GM18951 (cell line): ENCODE measurements at regions not wholly inside any gene's neighbourhood (a gene's known extent, or its start where the extent isn't known, plus 50 kb on each side); places are given as distances from the start of the nearest gene placed in this dataset.
"Not testable (repeated sequence)": the region's sequence is repeated elsewhere in the genome, so short reads cannot be mapped to it uniquely, and the experiment has no call there.

Source experiments
- POLR2A ChIP-seq: IDR thresholded peaks from 4 replicates; pipeline ENCODE4 v1.6.1; 2011; ENCODE audit warnings: mild to moderate bottlenecking; ENCODE audit not compliant: insufficient read length, insufficient read depth; ENCODE audit errors: extremely low read depth
- in situ Hi-C: fragments of 300-500 bp; cut with MboI; formaldehyde crosslinking; loops from one replicate; pipeline ENCODE4 v1.12.0; 2022; ENCODE audit warnings: low sequenced_read_pairs, mixed read lengths, inconsistent platforms; ENCODE audit not compliant: unreplicated experiment

DNA sequence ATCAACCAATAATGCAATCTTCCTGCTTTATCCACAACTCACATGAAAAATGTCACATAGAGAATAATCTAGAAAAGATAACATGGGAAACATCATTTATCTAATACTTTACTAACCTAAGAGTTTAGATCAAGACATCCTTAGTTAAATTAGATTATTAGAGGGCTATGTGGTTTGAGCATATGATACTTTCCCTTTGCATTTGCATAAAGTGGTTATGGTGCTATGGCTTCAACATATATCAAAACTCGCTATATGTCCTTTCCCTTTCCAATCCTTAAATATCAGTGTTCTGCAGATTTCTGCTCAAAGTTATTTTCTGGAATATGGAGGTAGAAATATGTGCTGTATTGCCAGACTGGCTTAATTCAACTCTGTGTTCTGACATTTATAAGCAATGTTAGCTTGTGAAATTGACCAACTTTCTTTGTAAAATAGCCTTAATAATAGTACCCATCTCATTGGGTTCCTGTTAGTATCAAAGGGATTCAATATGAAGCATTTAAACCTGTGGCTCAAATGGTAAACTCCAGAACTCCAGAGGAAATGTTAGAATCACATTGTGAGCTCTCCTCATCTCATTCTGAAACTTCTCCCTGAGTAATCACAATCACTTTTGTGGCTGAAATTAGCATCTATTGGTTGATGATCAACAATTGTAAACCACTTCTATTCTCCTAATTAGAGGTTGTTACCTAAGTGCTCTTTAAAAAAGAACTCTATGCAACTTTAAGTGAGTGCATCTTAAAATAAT, 1089.9 kb upstream of the SLC39A10 start:
- in situ Hi-C loops: loop anchor here (25.0 kb wide), 1 partner anchor 745 kb away; no protein-coding TSS in a partner anchor
- no peak for TF ChIP-seq POLR2A

GRCh38 chr2:194564422-194564821, 1092.6 kb upstream of the SLC39A10 start:
- in situ Hi-C loops: loop anchor here (25.0 kb wide), 1 partner anchor 748 kb away; no protein-coding TSS in a partner anchor
- TF ChIP-seq POLR2A: no peak

GRCh38 chr2:194562329-194562728, 1094.7 kb upstream of the SLC39A10 start:
- in situ Hi-C loops: loop anchor here (25.0 kb wide), 1 partner anchor 750 kb away; no protein-coding TSS in a partner anchor
- no peak for TF ChIP-seq POLR2A

DNA sequence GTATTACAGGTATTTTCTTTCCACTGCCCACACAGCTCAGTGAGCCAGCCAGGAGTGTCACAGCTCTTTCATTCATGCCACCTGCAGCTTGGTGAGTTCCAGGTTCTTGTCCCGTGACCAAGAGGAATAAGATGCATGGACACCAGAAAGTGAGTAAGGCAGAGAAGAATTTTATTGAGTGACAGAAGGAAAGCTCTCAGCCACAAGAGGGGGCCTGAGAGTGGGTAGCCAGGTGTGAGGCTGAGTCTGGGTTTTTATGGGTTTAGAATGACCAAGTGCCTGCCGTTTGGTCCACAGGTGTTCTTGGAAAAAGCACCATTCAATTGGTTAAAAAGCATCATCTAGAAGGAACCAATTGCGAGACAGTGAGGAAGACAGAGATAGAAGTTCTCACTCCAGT, 1097.1 kb upstream of the SLC39A10 start:
- TF ChIP-seq POLR2A: no peak
- in situ Hi-C loops: loop anchor here (25.0 kb wide), 1 partner anchor 752 kb away; no protein-coding TSS in a partner anchor

DNA sequence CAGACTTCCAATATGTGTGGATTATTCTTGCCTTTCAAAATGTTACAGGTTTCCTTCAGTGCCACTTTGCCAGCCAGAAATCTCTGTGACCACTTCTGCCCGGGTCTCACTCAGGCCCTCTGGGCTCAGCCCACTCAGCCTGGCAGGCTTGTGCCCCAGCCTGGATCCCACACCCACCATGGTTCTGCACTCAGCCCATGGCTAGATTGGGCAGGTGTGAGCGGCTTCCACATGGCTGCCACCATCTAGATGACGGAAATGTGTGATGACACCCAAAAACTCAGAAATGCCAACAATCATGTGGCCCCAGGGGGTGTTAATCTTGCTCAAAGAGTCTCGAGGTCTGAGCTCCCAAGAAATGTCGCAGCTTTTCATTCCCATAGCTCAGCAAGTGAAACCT, 1097.5 kb upstream of the SLC39A10 start:
- in situ Hi-C loops: loop anchor here (25.0 kb wide), 1 partner anchor 753 kb away; no protein-coding TSS in a partner anchor
- TF ChIP-seq POLR2A: no peak

- in situ Hi-C loops: loop anchor here (25.0 kb wide), 1 partner anchor 754 kb away; no protein-coding TSS in a partner anchor
- TF ChIP-seq POLR2A: no peak
These were observed 1099.0 kb upstream of the SLC39A10 start for GRCh38 chr2:194557993-194558392.

- no peak for TF ChIP-seq POLR2A
- in situ Hi-C loops: loop anchor here (25.0 kb wide), 1 partner anchor 756 kb away; no protein-coding TSS in a partner anchor
These were observed 1100.4 kb upstream of the SLC39A10 start for GRCh38 chr2:194556629-194557028.

DNA sequence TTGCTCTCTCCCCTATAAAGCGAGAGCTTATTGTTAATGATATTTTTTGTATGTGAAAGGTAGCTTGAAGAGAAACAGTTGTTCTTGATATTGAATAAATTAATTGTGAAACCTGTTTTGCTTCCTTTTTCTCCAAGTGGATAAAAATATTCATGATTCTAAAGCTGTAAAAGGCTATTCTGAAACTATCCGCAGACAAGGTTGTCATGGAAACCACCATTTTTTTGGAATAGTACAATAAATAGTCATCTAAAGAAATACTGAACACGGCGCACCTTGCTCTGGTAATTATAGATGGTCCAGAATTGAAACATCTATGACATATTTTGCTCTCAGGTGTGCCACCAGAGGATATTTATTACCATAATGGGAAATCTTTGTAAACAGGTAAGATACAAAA, 1103.0 kb upstream of the SLC39A10 start:
- TF ChIP-seq POLR2A: no peak
- in situ Hi-C loops: loop anchor here (25.0 kb wide), 1 partner anchor 758 kb away; no protein-coding TSS in a partner anchor

GRCh38 chr2:194550702-194551101, 1106.3 kb upstream of the SLC39A10 start:
- TF ChIP-seq POLR2A: no peak

DNA sequence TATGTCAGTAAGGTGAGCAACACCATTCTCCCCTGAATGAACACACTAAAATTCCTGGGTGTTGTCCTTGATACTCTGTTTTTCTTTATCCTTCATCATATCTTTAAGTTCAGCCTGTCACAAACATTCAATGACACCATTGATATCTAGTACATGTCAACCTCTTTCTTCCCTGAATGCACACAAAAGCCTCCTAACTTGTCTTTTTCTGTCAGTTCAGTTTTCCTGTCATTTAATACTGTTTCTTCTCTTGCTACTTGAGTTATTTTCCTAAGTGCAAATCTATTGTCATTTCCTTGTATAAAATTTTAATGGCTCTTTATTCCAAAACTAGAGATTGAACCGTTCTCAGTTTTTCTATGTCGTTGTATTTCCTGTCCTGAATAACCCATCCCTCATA, 1107.6 kb upstream of the SLC39A10 start:
- in situ Hi-C loops: no loop called here

More at GRCh38 chr2:194550702-194551101, 1106.3 kb upstream of the SLC39A10 start:
- in situ Hi-C loops: loop anchor here (25.0 kb wide), 1 partner anchor 762 kb away; no protein-coding TSS in a partner anchor

DNA sequence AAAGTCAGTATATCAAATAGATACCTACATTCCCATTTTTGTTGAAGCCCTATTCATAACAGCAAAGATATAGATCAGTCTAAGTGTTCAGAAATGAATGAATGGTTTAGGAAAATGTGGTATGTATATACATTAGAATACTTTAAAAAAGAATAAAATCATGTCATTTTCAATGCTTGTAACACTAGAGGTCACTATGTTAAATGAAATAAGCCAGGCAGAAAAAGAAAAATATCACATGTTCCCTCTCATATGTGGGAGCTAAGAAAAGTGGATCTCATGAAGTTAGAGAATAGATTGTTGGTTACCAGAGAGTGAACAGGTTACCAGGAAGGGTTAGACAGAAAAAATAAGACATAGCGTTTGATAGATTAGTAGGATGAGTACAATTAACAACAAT, 1111.0 kb upstream of the SLC39A10 start:
- in situ Hi-C loops: no loop called here
- TF ChIP-seq POLR2A: no peak

More for the DNA sequence above, 1107.6 kb upstream of the SLC39A10 start:
- TF ChIP-seq POLR2A: no peak

- TF ChIP-seq POLR2A: no peak
- in situ Hi-C loops: no loop called here
These were observed 1117.6 kb upstream of the SLC39A10 start for GRCh38 chr2:194539425-194539824.

- in situ Hi-C loops: no loop called here
- no peak for TF ChIP-seq POLR2A
These were observed 1130.9 kb upstream of the SLC39A10 start for GRCh38 chr2:194526121-194526520.

DNA sequence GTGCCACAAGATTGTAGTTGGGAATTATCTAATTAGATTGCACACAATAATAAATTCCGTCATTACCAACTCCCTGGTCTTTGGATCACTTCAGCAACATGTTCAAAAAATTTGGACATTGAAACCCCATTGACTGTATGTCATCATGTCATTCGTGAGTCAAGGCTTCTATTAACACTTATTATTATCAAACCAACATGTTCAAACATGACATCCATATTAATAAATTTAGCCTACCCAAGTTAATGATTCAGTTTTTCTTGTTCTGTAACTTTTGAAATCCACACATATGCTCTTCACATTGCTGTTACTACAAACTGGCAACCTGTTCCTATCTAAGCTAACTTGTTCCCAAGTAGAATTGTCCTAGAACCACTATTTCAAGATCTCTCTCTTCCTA, 1142.7 kb upstream of the SLC39A10 start:
- in situ Hi-C loops: no loop called here
- no peak for TF ChIP-seq POLR2A

DNA sequence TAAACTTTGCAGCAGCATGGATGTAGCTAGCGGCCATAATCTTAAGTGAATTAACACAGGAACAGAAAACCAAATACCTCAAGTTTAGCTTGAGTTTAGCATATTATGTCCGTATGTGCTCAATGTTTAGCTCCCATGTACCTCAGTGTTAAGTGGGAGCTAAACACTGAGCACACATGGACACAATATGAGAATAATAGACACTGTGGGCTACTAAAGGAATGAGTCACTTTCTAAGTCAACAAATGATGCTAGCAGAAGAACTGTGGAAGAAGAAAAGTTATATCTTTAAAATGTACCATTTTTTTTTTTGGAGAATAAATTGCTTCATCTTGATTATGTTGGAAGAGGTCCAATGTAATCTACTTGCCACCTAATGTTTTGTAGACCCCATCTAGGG, 1146.0 kb upstream of the SLC39A10 start:
- in situ Hi-C loops: not testable (repeated sequence)

- in situ Hi-C loops: not testable (repeated sequence)
These were observed 1152.2 kb upstream of the SLC39A10 start for GRCh38 chr2:194504876-194505275.
